Stimulated activated CD4-positive, alpha-beta T cell treated with anti-CD3 and anti-CD28 coated beads, Interleukin-12 subunit alpha, Interleukin-12 subunit beta, amount 100 ng/mL, for 24 hours (primary cell): ENCODE measurements at regions not wholly inside any gene's neighbourhood (a gene's known extent, or its start where the extent isn't known, plus 50 kb on each side); places are given as distances from the start of the nearest gene placed in this dataset.

Source experiments
- DNase-seq, 2 experiments: peaks; one replicate each; pipeline ENCODE4 v3.0.0-alpha.2; 2020; ENCODE audit warnings: low read depth in 2 of 2

GRCh38 chr3:103624271-103624670 is 1189.5 kb downstream of the ZPLD1 start:
- no peak for DNase-seq

DNA sequence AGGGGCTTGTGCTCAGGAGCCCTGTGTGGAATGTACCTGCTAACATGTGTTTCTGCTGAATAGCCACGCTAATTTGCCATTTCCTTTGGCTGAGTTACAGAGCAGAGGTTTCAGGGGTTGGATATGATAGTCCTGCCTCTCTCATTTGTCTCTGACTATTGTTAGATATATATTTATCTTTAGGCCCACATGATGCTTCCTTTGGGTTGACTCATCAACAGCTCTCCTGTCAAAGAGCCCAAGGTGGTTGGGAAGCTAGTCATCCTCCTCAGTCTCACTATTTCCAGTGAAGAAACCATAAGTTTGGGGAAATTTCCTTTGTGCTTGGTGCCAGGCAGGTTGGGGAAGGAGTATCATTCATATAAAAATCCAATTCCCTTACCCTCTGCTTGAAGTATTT is 1194.6 kb downstream of the ZPLD1 start:
- DNase-seq = no peak

DNA sequence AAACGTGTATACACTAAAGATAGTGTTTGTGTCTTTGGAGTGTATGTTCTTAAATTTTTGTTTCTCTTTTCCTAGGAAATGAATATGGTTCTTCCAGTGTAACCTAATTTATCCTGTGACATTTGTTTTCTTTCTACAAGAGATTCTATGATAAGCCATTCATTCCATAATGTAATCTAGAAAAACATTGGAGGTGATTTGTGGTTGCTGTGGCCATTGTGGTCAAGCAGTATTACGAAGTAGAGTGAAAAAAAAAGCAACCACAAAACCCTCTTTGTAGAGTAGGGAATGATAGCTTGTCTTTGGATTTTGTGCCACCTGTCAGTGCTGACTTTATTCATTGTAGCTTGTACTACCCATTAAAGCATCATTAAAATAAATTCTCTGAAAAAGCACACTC is 1209.6 kb downstream of the ZPLD1 start:
- DNase-seq = no peak

DNA sequence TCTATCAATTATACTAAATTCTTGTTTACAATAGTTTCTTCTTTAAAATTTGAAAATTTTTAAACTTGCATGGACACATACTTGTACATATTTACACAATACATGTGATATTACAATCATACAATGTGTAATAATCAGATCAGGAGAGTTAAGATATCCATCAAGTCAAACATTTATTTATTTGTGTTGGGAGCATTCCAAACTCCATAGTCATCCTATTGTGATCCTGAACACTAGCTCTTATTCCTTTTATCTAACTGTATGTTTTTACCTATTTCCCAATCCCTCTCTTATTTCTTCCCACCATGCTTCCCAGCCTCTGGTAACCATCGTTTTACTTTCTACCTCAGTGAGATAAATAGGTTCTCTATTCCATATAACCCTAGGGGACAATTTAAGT is 1219.2 kb downstream of the ZPLD1 start:
- no peak for DNase-seq

- no peak for DNase-seq
Observed at GRCh38 chr3:103657756-103658155, 1222.9 kb downstream of the ZPLD1 start.

DNA sequence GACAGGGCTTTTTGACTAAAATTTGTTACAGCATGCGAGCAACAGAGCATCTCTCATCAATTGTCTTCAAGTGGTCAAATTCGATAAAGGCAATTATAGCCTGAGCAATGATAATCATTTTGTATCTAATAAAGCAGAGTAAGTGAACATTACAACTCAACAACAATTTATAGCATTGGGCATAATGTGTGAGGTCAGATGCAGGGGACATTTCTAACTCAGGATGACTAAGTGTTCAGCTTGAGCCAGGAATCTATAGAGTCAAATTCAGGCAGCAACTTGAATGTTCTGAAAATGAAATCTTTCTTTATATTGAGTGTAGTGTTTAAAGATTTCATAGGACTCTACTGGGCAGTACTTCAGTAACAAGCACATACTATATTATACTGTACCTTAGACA is 1226.0 kb downstream of the ZPLD1 start:
- DNase-seq = no peak

- no peak for DNase-seq
Observed at GRCh38 chr3:103662591-103662990, 1227.8 kb downstream of the ZPLD1 start.

- DNase-seq = no peak
Observed at GRCh38 chr3:103672346-103672745, 1237.5 kb downstream of the ZPLD1 start.

DNA sequence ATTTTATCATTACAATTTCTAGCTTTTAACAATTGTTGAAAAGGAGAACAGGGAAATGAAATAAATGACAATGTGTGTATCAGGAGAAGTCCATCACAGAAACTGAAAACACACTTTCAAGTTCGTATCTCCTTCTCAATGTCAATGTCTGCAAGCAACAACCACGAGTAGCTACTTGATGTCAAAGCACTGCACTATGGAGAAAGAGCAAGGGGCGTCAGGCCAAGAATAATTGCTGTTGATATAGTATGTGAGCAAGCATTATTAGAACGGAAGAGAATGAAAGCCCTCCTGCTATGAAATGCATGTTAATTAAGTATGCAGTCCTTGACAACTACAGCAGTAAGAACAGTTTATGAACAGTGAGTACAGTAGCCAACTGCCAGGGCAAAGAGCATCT is 1250.1 kb downstream of the ZPLD1 start:
- no peak for DNase-seq

- no peak for DNase-seq
Observed at GRCh38 chr3:103685939-103686338, 1251.1 kb downstream of the ZPLD1 start.

- DNase-seq = no peak
Observed at GRCh38 chr3:103690536-103690935, 1255.7 kb downstream of the ZPLD1 start.

DNA sequence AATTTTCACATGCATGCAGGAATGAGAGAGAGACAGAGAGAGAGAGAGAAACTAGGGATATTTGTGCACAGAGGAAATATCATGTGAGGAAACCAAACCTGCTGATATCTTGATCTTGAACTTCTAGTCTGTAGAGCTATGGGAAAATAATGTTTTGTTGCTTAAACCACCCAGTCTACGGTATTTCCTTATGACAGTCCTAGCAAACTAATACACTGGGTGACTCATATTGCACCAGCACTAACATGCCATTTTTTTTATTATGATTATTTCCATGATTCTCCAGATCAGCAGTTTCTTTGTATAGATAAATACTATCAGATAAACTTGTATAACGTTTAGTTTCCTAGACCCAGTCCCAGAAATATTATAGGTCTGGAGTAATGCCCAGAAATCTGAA is 1259.0 kb downstream of the ZPLD1 start:
- DNase-seq = no peak

GRCh38 chr3:103698646-103699045 is 1263.8 kb downstream of the ZPLD1 start:
- no peak for DNase-seq

DNA sequence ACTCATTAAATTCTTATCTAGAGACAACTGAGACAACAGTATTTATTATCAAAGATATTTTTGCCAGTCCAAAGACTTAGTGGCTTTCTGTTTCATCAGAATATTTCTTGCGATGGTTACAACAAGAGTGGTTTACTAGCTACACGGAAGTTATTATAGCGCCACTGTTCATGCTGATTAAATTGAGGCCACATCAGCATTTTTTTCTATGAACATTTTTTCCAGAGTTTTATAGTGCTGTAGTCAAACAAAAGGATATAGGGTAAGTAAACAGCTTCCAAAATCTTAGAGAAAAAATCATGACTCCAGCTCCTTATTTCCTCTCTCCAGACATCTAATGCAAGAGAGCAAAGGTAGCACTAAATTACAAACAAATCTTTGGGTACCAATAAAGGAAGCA is 1264.4 kb downstream of the ZPLD1 start:
- DNase-seq = no peak

- DNase-seq = no peak
Observed at GRCh38 chr3:103705641-103706040, 1270.8 kb downstream of the ZPLD1 start.

DNA sequence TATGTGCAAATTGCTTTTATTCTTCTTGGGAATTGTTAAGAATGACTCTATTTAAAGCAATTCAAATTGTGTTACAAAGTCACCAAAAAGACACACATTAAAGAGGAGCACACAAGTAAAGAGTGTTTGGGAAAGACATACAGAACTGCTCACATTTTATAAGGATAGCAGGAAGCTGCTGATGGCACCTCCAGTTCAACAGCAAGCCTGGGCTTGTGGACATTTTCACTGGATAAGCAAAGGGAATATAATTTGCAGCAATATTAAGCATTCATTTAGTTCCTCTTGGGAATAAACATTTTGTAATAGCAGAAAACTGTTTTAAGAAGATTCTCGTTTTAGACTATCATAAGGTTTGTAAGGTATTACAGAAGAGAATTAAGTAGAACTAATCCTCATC is 1271.9 kb downstream of the ZPLD1 start:
- no peak for DNase-seq

GRCh38 chr3:103711670-103712069 is 1276.9 kb downstream of the ZPLD1 start:
- no peak for DNase-seq

DNA sequence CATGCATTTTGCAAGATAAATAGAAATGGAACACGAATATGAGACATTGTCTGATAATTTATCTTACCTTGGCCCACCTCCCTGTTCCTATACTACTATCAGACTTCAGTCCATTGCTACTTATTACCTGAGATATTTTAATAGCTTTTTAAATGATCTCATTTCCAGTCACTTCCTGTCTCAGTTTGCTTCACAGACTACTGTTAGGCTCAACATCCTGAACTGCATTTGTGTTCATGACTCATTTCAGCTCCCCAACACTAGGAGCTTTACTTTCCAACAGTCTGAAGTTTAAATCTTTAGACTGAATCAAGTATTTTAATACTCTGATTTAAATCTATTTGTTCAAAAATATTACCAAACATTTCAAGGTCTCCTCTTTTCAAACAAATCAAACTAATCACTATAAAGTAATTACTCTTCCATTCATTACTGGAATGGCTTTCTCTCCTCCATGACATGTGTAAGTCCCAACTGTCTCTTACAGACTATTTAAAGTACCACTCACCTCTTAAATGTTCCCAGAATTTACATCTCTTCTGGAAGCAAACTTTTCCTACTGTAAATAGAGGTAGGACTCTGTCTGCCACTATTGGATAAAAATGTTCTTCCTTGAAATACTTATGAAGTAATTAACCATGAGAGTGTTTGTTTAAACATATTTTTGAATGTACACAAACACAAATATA is 1277.6 kb downstream of the ZPLD1 start:
- no peak for DNase-seq

DNA sequence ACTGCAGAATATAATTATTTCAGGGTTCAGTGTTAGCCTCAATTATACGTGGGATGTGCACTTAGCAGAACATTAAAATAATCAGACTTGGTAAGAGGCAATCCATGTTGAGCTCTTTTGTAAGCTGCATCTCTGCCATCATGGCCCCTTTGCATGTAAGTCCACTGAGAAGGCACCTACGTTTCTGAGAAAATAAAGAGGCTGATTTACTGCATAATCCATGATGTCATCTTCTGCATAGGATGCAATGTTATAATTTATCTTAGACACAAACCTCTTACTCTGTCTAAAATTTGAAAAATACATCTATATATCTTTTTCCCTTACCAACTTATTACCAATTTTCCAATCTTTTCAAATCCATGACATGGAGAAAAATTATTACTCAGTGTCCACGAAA is 1294.7 kb downstream of the ZPLD1 start:
- DNase-seq = no peak

GRCh38 chr3:103730744-103731143 is 1295.9 kb downstream of the ZPLD1 start:
- no peak for DNase-seq

DNA sequence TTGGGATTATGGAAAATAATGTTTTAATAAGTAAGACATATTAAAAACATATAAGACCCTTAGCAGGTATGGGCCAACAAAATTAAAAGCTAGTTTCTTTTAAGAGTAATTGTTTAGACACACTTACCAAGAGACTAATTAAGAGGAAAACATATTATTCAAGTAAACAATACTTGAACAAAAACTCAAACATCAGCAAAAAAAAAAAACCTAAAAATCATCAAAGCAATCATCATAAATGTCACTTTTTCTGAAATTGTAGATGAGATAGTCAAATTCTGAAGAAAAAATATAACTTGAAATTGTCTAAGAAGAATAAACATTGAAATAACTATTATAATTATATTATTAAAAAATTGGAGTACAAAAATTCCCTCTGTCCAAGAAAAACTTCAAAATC is 1318.2 kb downstream of the ZPLD1 start:
- no peak for DNase-seq

DNA sequence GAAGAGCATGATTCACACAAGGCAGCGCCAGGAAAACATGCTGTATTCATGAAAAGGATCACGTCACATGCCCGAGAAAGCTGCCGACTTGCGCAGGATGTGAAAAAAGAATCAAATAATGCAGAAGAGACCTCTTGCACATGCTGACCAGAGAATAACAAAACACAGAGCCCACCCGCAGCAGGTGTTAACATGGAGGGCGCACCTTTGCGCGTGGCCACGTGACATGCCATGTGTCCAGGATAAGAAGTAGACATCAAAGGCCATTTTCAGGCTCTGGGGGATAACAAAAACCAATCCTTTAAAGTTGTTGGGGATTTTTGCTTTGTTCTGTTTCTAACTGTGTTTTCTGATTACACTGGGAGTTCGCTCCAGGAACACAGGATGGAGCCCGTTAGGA is 1332.8 kb downstream of the ZPLD1 start:
- DNase-seq = no peak

DNA sequence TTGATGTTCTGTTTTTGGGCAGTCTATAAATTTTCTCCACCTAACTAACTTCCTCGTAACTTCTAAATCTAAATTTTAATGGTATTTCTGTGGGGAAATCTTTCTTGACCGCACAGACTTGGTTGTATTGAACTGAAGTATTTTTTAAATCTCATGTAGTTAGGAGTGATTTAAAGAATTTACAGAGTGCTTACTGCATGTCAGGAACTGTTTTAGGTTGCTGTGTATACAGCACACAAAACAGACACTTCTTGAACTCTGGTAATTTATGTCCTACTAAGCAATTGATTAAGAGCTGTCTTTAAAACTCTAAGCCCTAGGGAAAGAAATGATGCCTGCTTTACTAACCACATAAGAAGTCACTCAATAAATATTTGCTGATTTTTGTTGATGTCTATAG is 1350.2 kb downstream of the ZPLD1 start:
- no peak for DNase-seq

GRCh38 chr3:103785537-103785936 is 1350.7 kb downstream of the ZPLD1 start:
- no peak for DNase-seq
